Activated CD8-positive, alpha-beta memory T cell treated with anti-CD3 and anti-CD28 coated beads for 1 hour (primary cell): ENCODE measurements at regions not wholly inside any gene's neighbourhood (a gene's known extent, or its start where the extent isn't known, plus 50 kb on each side); places are given as distances from the start of the nearest gene placed in this dataset.
"Not testable (repeated sequence)": the region's sequence is repeated elsewhere in the genome, so short reads cannot be mapped to it uniquely, and the experiment has no call there.

Experiments
- DNase-seq, 2 donors: peaks; one replicate each; pipeline ENCODE4 v3.0.0-alpha.2; 2020; ENCODE audit warnings: low read depth in 1 of 2; ENCODE audit errors: extremely low read depth in 1 of 2

- no peak for DNase-seq
Measured at GRCh38 chr21:15562748-15563147, 167.0 kb upstream of the USP25 start.

GRCh38 chr21:15564907-15565306 is 164.9 kb upstream of the USP25 start:
- no peak for DNase-seq

- no peak for DNase-seq
Measured at GRCh38 chr21:15566703-15567102, 163.1 kb upstream of the USP25 start.

- DNase-seq, result no peak
Measured at GRCh38 chr21:15567191-15567590, 162.6 kb upstream of the USP25 start.

- DNase-seq, result no peak
Measured at GRCh38 chr21:15568516-15568915, 161.3 kb upstream of the USP25 start.

- no peak for DNase-seq
Measured at GRCh38 chr21:15586752-15587427, 142.9 kb upstream of the USP25 start.

- DNase-seq, result no peak
Measured at GRCh38 chr21:15592271-15592860, 137.4 kb upstream of the USP25 start.

- no peak for DNase-seq
Measured at GRCh38 chr21:15592957-15593356, 136.8 kb upstream of the USP25 start.

GRCh38 chr21:15601390-15601789 is 128.4 kb upstream of the USP25 start:
- no peak for DNase-seq

GRCh38 chr21:15604413-15604812 is 125.4 kb upstream of the USP25 start:
- no peak for DNase-seq

GRCh38 chr21:15614766-15615165 is 115.0 kb upstream of the USP25 start:
- DNase-seq, result no peak

GRCh38 chr21:15616864-15617574 is 112.8 kb upstream of the USP25 start:
- no peak for DNase-seq

GRCh38 chr21:15617964-15618363 is 111.8 kb upstream of the USP25 start:
- DNase-seq, result no peak

- DNase-seq, result no peak
Measured at GRCh38 chr21:15620892-15621291, 108.9 kb upstream of the USP25 start.

GRCh38 chr21:15624646-15625045 is 105.1 kb upstream of the USP25 start:
- DNase-seq, result no peak

- DNase-seq, result no peak
Measured at GRCh38 chr21:15625363-15625762, 104.4 kb upstream of the USP25 start.

GRCh38 chr21:15626031-15626430 is 103.8 kb upstream of the USP25 start:
- DNase-seq, result no peak

GRCh38 chr21:15627011-15627410 is 102.8 kb upstream of the USP25 start:
- no peak for DNase-seq

- no peak for DNase-seq
Measured at GRCh38 chr21:15627823-15628222, 102.0 kb upstream of the USP25 start.

- DNase-seq, result no peak
Measured at GRCh38 chr21:15631342-15631741, 98.4 kb upstream of the USP25 start.

- DNase-seq, result not testable (repeated sequence)
Measured at GRCh38 chr21:15634541-15634940, 95.2 kb upstream of the USP25 start.

GRCh38 chr21:15638856-15639549 is 90.8 kb upstream of the USP25 start:
- DNase-seq, result no peak
